Cardiac fibroblast (primary cell): ENCODE measurements at regions not wholly inside any gene's neighbourhood (a gene's known extent, or its start where the extent isn't known, plus 50 kb on each side); places are given as distances from the start of the nearest gene placed in this dataset.

Experiments used
- DNase-seq, 2 donors: peaks; one replicate each; pipeline versions ENCODE4 v3.0.0 to v3.0.0-alpha.2; 2010; ENCODE audit warnings: low read depth in 2 of 2
- H3K4me3 ChIP-seq, 2 donors: replicated peaks in 1 of 2; 1 replicate in 1 of 2; 2 replicates in 1 of 2; pipeline ENCODE4 v1.5.1; 2011; ENCODE audit warnings: low read depth in 2 of 2, low read length in 2 of 2, mild to moderate bottlenecking in 2 of 2, moderate library complexity in 1 of 2
- TF ChIP-seq, protein P1 (sequence below): IDR thresholded peaks from one replicate; pipeline ENCODE4 v1.5.1; 2011; ENCODE audit warnings: low read depth, mild to moderate bottlenecking, low read length, inconsistent platforms

DNA sequence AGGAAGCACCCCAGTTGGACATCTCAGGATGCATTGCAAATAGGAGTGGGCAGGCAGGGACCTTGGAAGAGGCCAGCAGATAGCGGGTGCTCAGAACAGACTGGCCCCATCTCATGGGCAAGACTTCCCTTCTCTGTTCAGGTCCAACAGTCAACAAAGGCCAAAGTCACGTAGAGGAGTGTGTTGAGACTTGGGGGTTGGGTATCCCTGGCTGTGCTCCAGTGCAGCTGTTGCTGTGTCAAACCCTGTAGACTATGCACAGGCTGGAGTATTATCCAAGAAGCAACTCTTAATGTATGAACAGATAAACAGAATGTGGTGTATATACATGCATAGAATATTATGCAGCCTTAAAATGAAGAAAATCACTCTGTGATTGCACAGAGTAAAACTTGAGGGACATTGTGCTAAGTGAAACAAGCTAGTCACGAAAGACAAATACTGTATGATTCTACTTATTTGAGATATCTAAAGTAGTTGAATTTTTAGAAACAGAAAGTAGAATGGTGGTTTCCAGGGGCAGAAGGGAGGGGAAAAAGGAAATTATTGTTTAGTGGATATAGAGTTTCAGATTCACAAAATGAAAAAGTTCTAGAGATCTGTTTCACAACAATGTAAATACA lies 192.1 kb upstream of the LCORL start:
- no peak for DNase-seq
- no peak overlapping the region for H3K4me3 ChIP-seq
- TF ChIP-seq, protein P1, sequence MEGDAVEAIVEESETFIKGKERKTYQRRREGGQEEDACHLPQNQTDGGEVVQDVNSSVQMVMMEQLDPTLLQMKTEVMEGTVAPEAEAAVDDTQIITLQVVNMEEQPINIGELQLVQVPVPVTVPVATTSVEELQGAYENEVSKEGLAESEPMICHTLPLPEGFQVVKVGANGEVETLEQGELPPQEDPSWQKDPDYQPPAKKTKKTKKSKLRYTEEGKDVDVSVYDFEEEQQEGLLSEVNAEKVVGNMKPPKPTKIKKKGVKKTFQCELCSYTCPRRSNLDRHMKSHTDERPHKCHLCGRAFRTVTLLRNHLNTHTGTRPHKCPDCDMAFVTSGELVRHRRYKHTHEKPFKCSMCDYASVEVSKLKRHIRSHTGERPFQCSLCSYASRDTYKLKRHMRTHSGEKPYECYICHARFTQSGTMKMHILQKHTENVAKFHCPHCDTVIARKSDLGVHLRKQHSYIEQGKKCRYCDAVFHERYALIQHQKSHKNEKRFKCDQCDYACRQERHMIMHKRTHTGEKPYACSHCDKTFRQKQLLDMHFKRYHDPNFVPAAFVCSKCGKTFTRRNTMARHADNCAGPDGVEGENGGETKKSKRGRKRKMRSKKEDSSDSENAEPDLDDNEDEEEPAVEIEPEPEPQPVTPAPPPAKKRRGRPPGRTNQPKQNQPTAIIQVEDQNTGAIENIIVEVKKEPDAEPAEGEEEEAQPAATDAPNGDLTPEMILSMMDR = no peak

DNA sequence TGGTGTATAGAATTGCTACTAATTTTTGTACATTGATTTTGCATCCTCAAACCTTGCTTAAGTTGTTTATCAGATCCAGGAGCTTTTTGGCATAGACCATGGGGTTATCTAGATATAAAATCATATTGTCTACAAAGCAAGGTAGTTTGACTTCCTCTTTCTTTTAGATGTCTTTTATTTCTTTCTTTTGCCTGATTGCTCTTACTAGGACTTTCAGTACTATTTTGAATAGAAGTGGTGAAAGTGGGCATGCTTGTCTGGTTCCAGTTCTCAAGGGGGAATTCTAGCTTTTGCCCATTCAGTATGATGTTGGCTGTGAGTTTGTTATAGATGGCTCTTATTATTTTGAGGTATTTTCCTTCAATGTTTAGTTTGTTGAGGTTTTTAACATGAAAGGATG lies 187.9 kb upstream of the LCORL start:
- H3K4me3 ChIP-seq = no peak overlapping the region
- DNase-seq = no peak
- TF ChIP-seq, protein P1 = no peak

DNA sequence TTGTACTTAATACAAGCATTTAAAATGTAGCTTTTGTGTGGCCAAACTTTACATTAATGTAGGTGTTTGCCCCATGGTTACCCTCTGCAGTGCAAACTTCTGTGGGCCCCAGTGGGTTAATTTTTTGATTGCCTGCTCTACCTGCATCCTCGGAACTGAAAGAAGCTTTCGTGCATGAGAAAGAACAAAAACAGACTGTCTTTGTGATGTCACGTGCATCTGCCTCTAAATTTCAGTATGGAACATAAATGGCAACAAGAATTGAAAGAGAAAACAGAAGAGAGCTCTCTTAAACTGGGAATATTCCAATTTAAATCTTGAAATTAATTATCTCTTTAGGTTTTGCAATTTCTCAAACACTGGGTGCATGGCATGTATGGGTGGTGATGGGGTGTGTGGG lies 182.4 kb upstream of the LCORL start:
- DNase-seq = no peak
- H3K4me3 ChIP-seq = no peak overlapping the region
- TF ChIP-seq, protein P1 = no peak

- no peak for DNase-seq
- no peak overlapping the region for H3K4me3 ChIP-seq
- TF ChIP-seq, protein P1 = no peak
Observed at GRCh38 chr4:18202486-18202885, 180.9 kb upstream of the LCORL start.

DNA sequence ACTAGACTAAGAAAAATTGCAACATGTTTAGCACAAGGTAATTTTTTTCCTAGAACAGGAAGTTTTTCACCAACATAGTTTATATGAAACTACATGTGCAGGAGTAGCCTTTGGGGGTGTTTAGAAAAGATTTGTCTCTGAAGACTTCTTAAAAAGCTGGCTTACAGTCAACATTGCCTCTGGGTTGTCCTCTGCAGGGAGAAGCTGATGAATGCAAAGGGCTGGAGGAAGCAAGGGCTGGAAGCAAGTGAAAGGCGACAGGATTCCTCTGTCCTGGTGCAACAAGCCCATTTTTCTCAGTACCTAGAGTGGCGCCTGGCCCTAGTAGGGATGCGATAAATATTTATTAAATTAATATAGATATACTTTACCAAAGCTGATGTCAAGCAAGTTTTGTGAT lies 180.3 kb upstream of the LCORL start:
- DNase-seq = no peak
- no peak overlapping the region for H3K4me3 ChIP-seq
- TF ChIP-seq, protein P1 = no peak

GRCh38 chr4:18198653-18199052 lies 177.1 kb upstream of the LCORL start:
- DNase-seq = no peak
- TF ChIP-seq, protein P1 = no peak
- H3K4me3 ChIP-seq = no peak overlapping the region

GRCh38 chr4:18197467-18197866 lies 175.9 kb upstream of the LCORL start:
- TF ChIP-seq, protein P1 = no peak
- H3K4me3 ChIP-seq = no peak overlapping the region
- no peak for DNase-seq
